ENCODE measurements at regions not wholly inside any gene's neighbourhood (a gene's known extent, or its start where the extent isn't known, plus 50 kb on each side); places are given as distances from the start of the nearest gene placed in this dataset.

- no peaks in the 10 kb centered on the region for H3K79me2 ChIP-seq (ENCODE audit: low read length)
- no peak overlapping the region for H3K27ac ChIP-seq (ENCODE audit: low read length)
- ATAC-seq: no peak
- H3K4me1 ChIP-seq (ENCODE audit: insufficient read depth, low read length): no peaks in the 10 kb centered on the region
- no peaks in the 10 kb centered on the region for H3F3A ChIP-seq (ENCODE audit: low read length, unreplicated experiment)
- H4K20me1 ChIP-seq (ENCODE audit: low read length): no peaks in the 10 kb centered on the region
- H2AFZ ChIP-seq (ENCODE audit: low read length): no peak overlapping the region
- no peak overlapping the region for H3K9ac ChIP-seq (ENCODE audit: low read length)
- H3K4me3 ChIP-seq (ENCODE audit: low read length): no peak overlapping the region
- intact Hi-C loops (cut with micrococcal nuclease): loop anchor here (5.0 kb wide), 1 partner anchor 44 kb away; no protein-coding TSS in a partner anchor
- DNase-seq: no peak
- BruUV-seq (replicated peaks): no TSS peak
- ChIA-PET POLR2A (ENCODE audit: unreplicated experiment) (no interaction called here), CTCF (no interaction called here)
- H3K4me2 ChIP-seq (ENCODE audit: low read length): no peak overlapping the region
- H3K27me3 ChIP-seq (ENCODE audit: low read length): no peaks in the 10 kb centered on the region
- H3K36me3 ChIP-seq (ENCODE audit: low read depth, low read length): no peaks in the 10 kb centered on the region
- H3K9me3 ChIP-seq (ENCODE audit: low read length): no peaks in the 10 kb centered on the region
- TF ChIP-seq CTCF (conservative IDR thresholded peaks at IDR 0.05; ENCODE audit: low read depth, low read length) (no peak), EZH2phosphoT487 (IDR thresholded peaks at IDR 0.05; ENCODE audit: borderline replicate concordance, low read length) (no peak), EZH2 (IDR thresholded peaks at IDR 0.05; ENCODE audit: low read length, unreplicated experiment) (no peak)
- no peaks in the 10 kb centered on the region for H3K9me2 ChIP-seq (replicated peaks; ENCODE audit: low read length)
These were observed 209.6 kb downstream of the EMP1 start for GRCh38 chr12:13405961-13406703.

GRCh38 chr12:13404631-13405473 is 208.3 kb downstream of the EMP1 start:
- Histone ChIP-seq H4K20me1 (ENCODE audit: low read length) (no peaks in the 10 kb centered on the region), H3K79me2 (ENCODE audit: low read length) (no peaks in the 10 kb centered on the region), H3K9ac (ENCODE audit: low read length) (no peak overlapping the region), H3K27ac (ENCODE audit: low read length) (no peak overlapping the region), H3K4me1 (ENCODE audit: insufficient read depth, low read length) (no peaks in the 10 kb centered on the region), H3K4me2 (ENCODE audit: low read length) (no peak overlapping the region), H2AFZ (ENCODE audit: low read length) (no peak overlapping the region), H3K36me3 (ENCODE audit: low read depth, low read length) (no peaks in the 10 kb centered on the region), H3K4me3 (ENCODE audit: low read length) (no peak overlapping the region), H3K9me2 (replicated peaks; ENCODE audit: low read length) (no peaks in the 10 kb centered on the region), H3F3A (ENCODE audit: low read length, unreplicated experiment) (no peaks in the 10 kb centered on the region), H3K27me3 (ENCODE audit: low read length) (no peaks in the 10 kb centered on the region), H3K9me3 (ENCODE audit: low read length) (no peaks in the 10 kb centered on the region)
- ChIA-PET POLR2A (ENCODE audit: unreplicated experiment) (no interaction called here), CTCF (no interaction called here)
- BruUV-seq (replicated peaks): no TSS peak
- no peak for DNase-seq
- no peak for TF ChIP-seq EZH2 (IDR thresholded peaks at IDR 0.05; ENCODE audit: low read length, unreplicated experiment)
- no peak for TF ChIP-seq CTCF (conservative IDR thresholded peaks at IDR 0.05; ENCODE audit: low read depth, low read length)
- TF ChIP-seq EZH2phosphoT487 (IDR thresholded peaks at IDR 0.05; ENCODE audit: borderline replicate concordance, low read length): no peak
- intact Hi-C loops (cut with micrococcal nuclease): loop anchor here (5.0 kb wide), 1 partner anchor 43 kb away; no protein-coding TSS in a partner anchor
- no peak for ATAC-seq
